Transverse colon (tissue), 4 donors: ENCODE measurements at regions not wholly inside any gene's neighbourhood (a gene's known extent, or its start where the extent isn't known, plus 50 kb on each side); places are given as distances from the start of the nearest gene placed in this dataset.

Source experiments
- DNase-seq: peaks from one replicate; pipeline ENCODE4 v3.0.0-alpha.2; 2019
- H3K27ac ChIP-seq, 4 donors: fragments of 200-600 bp; sonication (generic); 2 replicates each; pipeline ENCODE4 v1.5.1; 2016 to 2018; ENCODE audit warnings: inconsistent platforms in 4 of 4
- H3K27me3 ChIP-seq: fragments of 200-600 bp; sonication (generic); 2 replicates; pipeline ENCODE4 v1.5.1; 2017; ENCODE audit warnings: inconsistent platforms
- H3K36me3 ChIP-seq, 4 donors: fragments of 200-600 bp; sonication (generic); 2 replicates each; pipeline ENCODE4 v1.5.1; 2017 to 2019; ENCODE audit warnings: inconsistent platforms in 4 of 4
- H3K4me1 ChIP-seq, 4 donors: fragments of 200-600 bp; sonication (generic); 2 replicates each; pipeline ENCODE4 v1.5.1; 2017 to 2020; ENCODE audit warnings: inconsistent platforms in 4 of 4
- H3K4me3 ChIP-seq, 4 donors: fragments of 200-600 bp; sonication (generic); 1 replicate in 1 of 4; 2 replicates in 3 of 4; pipeline versions ENCODE4 v1.5.1 to v1.6.1; 2017 to 2019; ENCODE audit warnings: inconsistent platforms in 4 of 4
- H3K9me3 ChIP-seq, 2 donors: fragments of 200-600 bp; sonication (generic); 2 replicates each; pipeline ENCODE4 v1.5.1; 2017 to 2019; ENCODE audit warnings: inconsistent platforms in 2 of 2
- EP300 ChIP-seq: sonication (generic); formaldehyde crosslinking; IDR thresholded peaks from one replicate; pipeline ENCODE4 v1.6.1; 2017; ENCODE audit warnings: antibody characterized with exemption, low read depth
- POLR2A ChIP-seq: fragments of 450-650 bp; IDR thresholded peaks from one replicate; pipeline ENCODE4 v1.6.1; 2016; ENCODE audit warnings: antibody characterized with exemption, mild to moderate bottlenecking, moderate library complexity
- POLR2AphosphoS5 ChIP-seq, 3 donors: sonication (generic); formaldehyde crosslinking; IDR thresholded peaks; one replicate each; pipeline ENCODE4 v1.6.1; 2016; ENCODE audit warnings: antibody characterized with exemption in 3 of 3
- WGBS, 2 donors: methylation state at CpG; one replicate each; pipeline ENCODE4 v1.1.5; 2018; ENCODE audit warnings: low coverage in 1 of 2; 5-methylcytosine and 5-hydroxymethylcytosine counted together
- in situ Hi-C, 4 donors: fragments of 200-750 bp; cut with MboI; loops; one replicate each; pipeline versions ENCODE4 v1.15.0 to v1.15.1; 2017; ENCODE audit warnings: low sequenced_read_pairs in 3 of 4, low pct_ligation_motif_present in 1 of 4, low pct_unique_long_range_greater_than_20kb in 1 of 4
- intact Hi-C: fragments of 100-400 bp; cut with DNase I; formaldehyde crosslinking; loops from one replicate; pipeline ENCODE4 v1.15.1; 2023; ENCODE audit warnings: low total_unique reads
- TF ChIP-seq, protein P1 (sequence below), 5 experiments: fragments of 200-600 bp in 3 of 5; fragments of 450-650 bp in 2 of 5; sonication (generic) in 3 of 5; IDR thresholded peaks; 1 replicate in 2 of 5; 2 replicates in 3 of 5; pipeline ENCODE4 v1.5.1; 2016 to 2017; ENCODE audit warnings: antibody characterized with exemption in 5 of 5, inconsistent platforms in 3 of 5, mild to moderate bottlenecking in 2 of 5, moderate library complexity in 1 of 5

DNA sequence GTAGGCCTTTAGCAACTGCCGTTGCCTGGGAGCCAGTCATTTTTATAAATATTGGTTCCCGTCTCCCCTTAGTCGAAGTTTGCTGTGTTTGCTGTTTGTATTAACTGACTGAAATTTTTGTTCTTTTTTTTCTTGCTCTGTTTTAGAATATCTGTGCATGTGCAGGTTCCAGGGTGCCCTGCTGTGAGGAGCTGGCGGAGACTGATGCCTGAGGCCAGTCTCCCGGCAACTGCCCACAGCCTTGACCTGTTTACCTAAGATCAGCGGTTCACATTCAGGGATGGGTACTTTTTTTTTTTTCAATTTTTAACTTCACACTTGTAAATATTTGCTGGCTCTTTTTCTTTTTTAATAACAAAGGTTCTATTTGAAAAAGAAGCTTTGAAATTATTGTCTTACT, 262.6 kb upstream of the ADAMTS16 start:
- intact Hi-C loops (no loop called here), in situ Hi-C loops (loop anchor here in 2 of 4 donors (25.0 kb wide), 2 partner anchors 260 to 535 kb away; partner anchors contain the start of genes ICE1 (in 2 of the 2) and ADAMTS16 (in 1 of the 2))
- Histone ChIP-seq H3K27me3 (no peaks in the 10 kb centered on the region), H3K9me3 (no peaks in the 10 kb centered on the region), H3K4me3 (no peak overlapping the region), H3K4me1 (no peaks in the 10 kb centered on the region), H3K36me3 (no peaks in the 10 kb centered on the region), H3K27ac (no peak overlapping the region)
- TF ChIP-seq, protein P1, sequence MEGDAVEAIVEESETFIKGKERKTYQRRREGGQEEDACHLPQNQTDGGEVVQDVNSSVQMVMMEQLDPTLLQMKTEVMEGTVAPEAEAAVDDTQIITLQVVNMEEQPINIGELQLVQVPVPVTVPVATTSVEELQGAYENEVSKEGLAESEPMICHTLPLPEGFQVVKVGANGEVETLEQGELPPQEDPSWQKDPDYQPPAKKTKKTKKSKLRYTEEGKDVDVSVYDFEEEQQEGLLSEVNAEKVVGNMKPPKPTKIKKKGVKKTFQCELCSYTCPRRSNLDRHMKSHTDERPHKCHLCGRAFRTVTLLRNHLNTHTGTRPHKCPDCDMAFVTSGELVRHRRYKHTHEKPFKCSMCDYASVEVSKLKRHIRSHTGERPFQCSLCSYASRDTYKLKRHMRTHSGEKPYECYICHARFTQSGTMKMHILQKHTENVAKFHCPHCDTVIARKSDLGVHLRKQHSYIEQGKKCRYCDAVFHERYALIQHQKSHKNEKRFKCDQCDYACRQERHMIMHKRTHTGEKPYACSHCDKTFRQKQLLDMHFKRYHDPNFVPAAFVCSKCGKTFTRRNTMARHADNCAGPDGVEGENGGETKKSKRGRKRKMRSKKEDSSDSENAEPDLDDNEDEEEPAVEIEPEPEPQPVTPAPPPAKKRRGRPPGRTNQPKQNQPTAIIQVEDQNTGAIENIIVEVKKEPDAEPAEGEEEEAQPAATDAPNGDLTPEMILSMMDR (IDR thresholded peaks at IDR 0.05): no peak
- TF ChIP-seq EP300: no peak
- no peak for TF ChIP-seq POLR2A
- no peak for TF ChIP-seq POLR2AphosphoS5 (IDR thresholded peaks at IDR 0.05)
- 79 to 80% methylated on average over 6 of the region's 6 CpGs for WGBS, 2 donors
- no peak for DNase-seq

DNA sequence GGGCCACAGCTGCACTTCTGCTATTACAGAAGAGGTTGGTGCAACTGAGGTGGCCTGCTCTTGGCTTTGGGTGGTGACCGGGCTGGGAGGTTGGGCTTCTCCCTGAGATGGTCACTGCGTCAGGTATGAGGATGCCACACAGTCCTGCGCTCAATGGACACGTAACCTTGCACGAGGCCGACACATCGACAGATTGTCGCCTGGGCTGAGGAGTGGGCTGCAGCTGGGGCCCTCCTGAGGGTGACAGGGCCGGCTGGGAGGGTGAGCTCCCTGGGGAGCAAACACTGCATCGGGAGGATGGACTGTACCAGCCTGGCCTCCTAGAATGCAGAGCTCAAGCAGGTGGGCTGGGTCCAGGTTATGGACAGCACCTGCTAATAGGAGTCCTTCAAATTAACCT, 261.1 kb upstream of the ADAMTS16 start:
- TF ChIP-seq, protein P1 (IDR thresholded peaks at IDR 0.05): no peak
- no peak for TF ChIP-seq EP300
- no peak for TF ChIP-seq POLR2A
- no peak for TF ChIP-seq POLR2AphosphoS5 (IDR thresholded peaks at IDR 0.05)
- in situ Hi-C loops: loop anchor here in 2 of 4 donors (25.0 kb wide), 2 partner anchors 258 to 533 kb away; partner anchors contain the start of genes ICE1 (in 2 of the 2) and ADAMTS16 (in 1 of the 2)
- no peak overlapping the region for H3K27ac ChIP-seq
- no peak for DNase-seq
- H3K27me3 ChIP-seq: no peaks in the 10 kb centered on the region
- no peak overlapping the region for H3K4me3 ChIP-seq
- H3K4me1 ChIP-seq: no peaks in the 10 kb centered on the region
- H3K36me3 ChIP-seq: no peaks in the 10 kb centered on the region
- H3K9me3 ChIP-seq: no peaks in the 10 kb centered on the region
- intact Hi-C loops: loop anchor here (2.0 kb wide), 1 partner anchor 64 kb away; no protein-coding TSS in a partner anchor
- 90 to 92% methylated on average over 2 to 10 of the region's 10 CpGs for WGBS, 2 donors

DNA sequence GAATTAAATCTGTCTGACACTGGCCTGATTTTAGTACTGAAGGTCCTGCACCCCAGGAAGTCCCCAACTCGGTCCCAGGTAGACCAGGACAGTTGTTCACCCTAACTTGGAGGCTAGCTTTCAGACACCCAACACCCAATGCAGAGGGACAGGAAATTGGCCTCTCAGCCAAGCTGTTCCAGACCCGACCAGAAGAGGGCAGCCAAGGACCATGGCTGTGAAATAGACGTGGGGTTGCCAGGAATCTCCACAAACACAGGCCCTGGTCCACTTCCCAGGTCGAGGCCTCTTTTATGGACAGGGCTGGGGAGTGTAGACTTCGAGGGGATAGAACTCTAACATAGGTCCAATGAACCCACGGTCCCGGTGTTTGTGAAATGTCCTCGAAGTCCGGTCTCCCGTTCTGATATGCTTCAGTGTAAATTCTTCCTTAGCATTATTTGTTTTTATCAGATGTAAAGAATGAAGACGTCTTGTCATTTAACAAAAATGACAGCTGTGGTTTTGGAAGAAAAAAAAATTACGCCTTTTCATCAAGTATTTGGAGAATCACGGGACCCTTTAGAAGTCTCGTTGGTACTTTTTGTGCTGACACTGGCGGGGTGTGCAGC, 260.3 kb upstream of the ADAMTS16 start:
- H3K36me3 ChIP-seq: no peaks in the 10 kb centered on the region
- peak; percentile 70 for DNase-seq
- no peaks in the 10 kb centered on the region for H3K27me3 ChIP-seq
- H3K27ac ChIP-seq: no peak overlapping the region
- no peaks in the 10 kb centered on the region for H3K9me3 ChIP-seq
- intact Hi-C loops: loop anchor here (2.0 to 10.0 kb wide), 2 partner anchors 63 to 535 kb away; no protein-coding TSS in a partner anchor
- in situ Hi-C loops: loop anchor here in 2 of 4 donors (25.0 kb wide), 2 partner anchors 258 to 533 kb away; partner anchors contain the start of genes ICE1 (in 2 of the 2) and ADAMTS16 (in 1 of the 2)
- TF ChIP-seq, protein P1 (IDR thresholded peaks at IDR 0.05): peak; percentile 84 to 91 (median 87)
- TF ChIP-seq POLR2AphosphoS5 (IDR thresholded peaks at IDR 0.05): no peak
- no peak for TF ChIP-seq EP300
- H3K4me1 ChIP-seq: no peaks in the 10 kb centered on the region
- 46 to 86% methylated on average over 5 to 15 of the region's 15 CpGs for WGBS, 2 donors
- H3K4me3 ChIP-seq: no peak overlapping the region

DNA sequence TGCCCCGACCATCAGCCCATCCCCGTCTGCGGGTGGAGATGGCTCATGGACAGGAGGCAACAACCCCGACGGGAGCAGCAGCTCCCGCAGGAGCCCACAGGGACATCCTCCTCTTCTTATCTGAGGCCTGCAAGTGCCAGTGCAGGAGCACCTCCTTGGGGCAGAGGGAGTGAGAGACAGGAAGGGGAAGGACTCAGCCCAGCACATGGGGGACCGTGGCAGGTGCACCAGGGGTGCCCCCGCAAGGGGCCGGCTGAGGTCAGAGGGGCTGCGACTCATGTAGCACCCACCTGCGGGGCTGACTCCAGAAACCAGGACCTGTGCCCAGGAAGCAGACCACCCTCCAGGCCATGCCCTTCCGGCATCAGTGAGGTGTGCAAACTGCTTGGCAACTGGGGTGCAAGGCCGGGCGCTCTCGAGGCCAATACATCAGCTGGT, 259.8 kb upstream of the ADAMTS16 start:
- no peak overlapping the region for H3K4me3 ChIP-seq
- no peaks in the 10 kb centered on the region for H3K9me3 ChIP-seq
- no peak for DNase-seq
- intact Hi-C loops (loop anchor here (10.0 kb wide), 1 partner anchor 534 kb away; no protein-coding TSS in a partner anchor), in situ Hi-C loops (loop anchor here in 2 of 4 donors (25.0 kb wide), 2 partner anchors 257 to 532 kb away; partner anchors contain the start of genes ICE1 (in 2 of the 2) and ADAMTS16 (in 1 of the 2))
- no peaks in the 10 kb centered on the region for H3K36me3 ChIP-seq
- TF ChIP-seq POLR2A (no peak), EP300 (no peak), POLR2AphosphoS5 (IDR thresholded peaks at IDR 0.05) (no peak)
- TF ChIP-seq, protein P1 (IDR thresholded peaks at IDR 0.05): no peak
- H3K4me1 ChIP-seq: no peaks in the 10 kb centered on the region
- no peaks in the 10 kb centered on the region for H3K27me3 ChIP-seq
- no peak overlapping the region for H3K27ac ChIP-seq
- WGBS, 2 donors: 64 to 83% methylated on average over 5 to 15 of the region's 15 CpGs
